ENCODE measurements at regions not wholly inside any gene's neighbourhood (a gene's known extent, or its start where the extent isn't known, plus 50 kb on each side); places are given as distances from the start of the nearest gene placed in this dataset.
"Not testable (repeated sequence)": the region's sequence is repeated elsewhere in the genome, so short reads cannot be mapped to it uniquely, and the experiment has no call there.

- Histone ChIP-seq H3K4me3 (no peak overlapping the region), H3K9me3 (no peaks in the 10 kb centered on the region), H3K4me1 (ENCODE audit: low read depth) (no peaks in the 10 kb centered on the region), H3K36me3 (ENCODE audit: low read depth) (no peaks in the 10 kb centered on the region)
- no peak for TF ChIP-seq CTCF (IDR thresholded peaks at IDR 0.05)
- no peak for ATAC-seq
- intact Hi-C loops (cut with DNase I, micrococcal nuclease), result no loop called here
- DNase-seq, result no peak
Observed at GRCh38 chr6:97963193-97963592, 680.2 kb upstream of the MMS22L start.

- Histone ChIP-seq H3K4me1 (ENCODE audit: low read depth) (no peaks in the 10 kb centered on the region), H3K9me3 (no peaks in the 10 kb centered on the region), H3K4me3 (no peak overlapping the region), H3K36me3 (ENCODE audit: low read depth) (no peaks in the 10 kb centered on the region)
- no peak for ATAC-seq
- no peak for DNase-seq
- intact Hi-C loops (cut with DNase I, micrococcal nuclease), result no loop called here
- no peak for TF ChIP-seq CTCF (IDR thresholded peaks at IDR 0.05)
Observed at GRCh38 chr6:97969065-97969464, 686.0 kb upstream of the MMS22L start.

GRCh38 chr6:97977084-97977483 is 694.1 kb upstream of the MMS22L start:
- TF ChIP-seq CTCF (IDR thresholded peaks at IDR 0.05), result no peak
- DNase-seq (no peak), ATAC-seq (no peak)
- Histone ChIP-seq H3K36me3 (ENCODE audit: low read depth) (no peaks in the 10 kb centered on the region), H3K9me3 (no peaks in the 10 kb centered on the region), H3K4me3 (no peak overlapping the region), H3K4me1 (ENCODE audit: low read depth) (no peaks in the 10 kb centered on the region)
- intact Hi-C loops (cut with DNase I, micrococcal nuclease), result no loop called here

GRCh38 chr6:97978855-97979271 is 695.8 kb upstream of the MMS22L start:
- Histone ChIP-seq H3K36me3 (ENCODE audit: low read depth) (no peaks in the 10 kb centered on the region), H3K4me3 (no peak overlapping the region), H3K9me3 (no peaks in the 10 kb centered on the region), H3K4me1 (ENCODE audit: low read depth) (no peaks in the 10 kb centered on the region)
- ATAC-seq (no peak), DNase-seq (peak in 1 of 3 donors; percentile 18)
- intact Hi-C loops (cut with DNase I, micrococcal nuclease), result no loop called here
- no peak for TF ChIP-seq CTCF (IDR thresholded peaks at IDR 0.05)

- H3K4me3 ChIP-seq; DNase-seq; H3K9me3 ChIP-seq; H3K36me3 ChIP-seq (ENCODE audit: low read depth); intact Hi-C loops (cut with DNase I, micrococcal nuclease); ATAC-seq; H3K4me1 ChIP-seq (ENCODE audit: low read depth): not testable (repeated sequence)
Observed at GRCh38 chr6:97979285-97979684, 696.3 kb upstream of the MMS22L start.

- TF ChIP-seq CTCF (IDR thresholded peaks at IDR 0.05), result no peak
- Histone ChIP-seq H3K4me1 (ENCODE audit: low read depth) (no peaks in the 10 kb centered on the region), H3K9me3 (no peaks in the 10 kb centered on the region), H3K36me3 (ENCODE audit: low read depth) (no peaks in the 10 kb centered on the region), H3K4me3 (no peak overlapping the region)
- no peak for DNase-seq
- intact Hi-C loops (cut with DNase I, micrococcal nuclease), result no loop called here
- ATAC-seq, result no peak
Observed at GRCh38 chr6:97989451-97989850, 706.4 kb upstream of the MMS22L start.
